CD4-positive, CD25-positive, alpha-beta regulatory T cell (primary cell): ENCODE measurements at regions not wholly inside any gene's neighbourhood (a gene's known extent, or its start where the extent isn't known, plus 50 kb on each side); places are given as distances from the start of the nearest gene placed in this dataset.

Experiments
- ATAC-seq, 2 donors: fragments of 150-1000 bp; cut with Tn5 transposase; one replicate each; pipeline ENCODE4 v1.10.0; 2021; ENCODE audit warnings: low read depth in 2 of 2, moderate number of reproducible peaks in 2 of 2, moderate library complexity in 1 of 2
- DNase-seq, 3 donors: peaks; one replicate each; pipeline versions ENCODE4 v3.0.0 to v3.0.0-alpha.2; 2012 to 2022; ENCODE audit warnings: mixed read lengths in 1 of 3
- H3K27ac ChIP-seq: one replicate; pipeline ENCODE4 v1.7.0; 2013; ENCODE audit warnings: mild to moderate bottlenecking, low read length; ENCODE audit not compliant: insufficient read depth, poor library complexity, severe bottlenecking
- H3K27me3 ChIP-seq: one replicate; pipeline ENCODE4 v1.7.0; 2013; ENCODE audit warnings: low read length; ENCODE audit not compliant: control insufficient read depth, insufficient read depth
- H3K36me3 ChIP-seq: one replicate; pipeline ENCODE4 v1.7.0; 2013; ENCODE audit warnings: mild to moderate bottlenecking, low read length, moderate library complexity; ENCODE audit not compliant: control insufficient read depth, insufficient read depth
- H3K4me1 ChIP-seq: 2 replicates; pipeline ENCODE4 v1.7.0; 2013; ENCODE audit warnings: mild to moderate bottlenecking, low read length; ENCODE audit not compliant: insufficient read depth, control insufficient read depth, poor library complexity, severe bottlenecking
- H3K4me3 ChIP-seq: one replicate; pipeline ENCODE4 v1.7.0; 2013; ENCODE audit warnings: low read depth, mild to moderate bottlenecking, low read length, moderate library complexity
- H3K9me3 ChIP-seq, 2 experiments: 1 replicate in 1 of 2; 2 replicates in 1 of 2; pipeline ENCODE4 v1.7.0; 2013; ENCODE audit warnings: low read length in 2 of 2, mild to moderate bottlenecking in 1 of 2, moderate library complexity in 1 of 2; ENCODE audit not compliant: control insufficient read depth in 2 of 2
- H3K27ac Mint-ChIP-seq, 3 donors: one replicate each; pipeline ENCODE4 v1.8.0; 2020 to 2022; ENCODE audit warnings: mild to moderate bottlenecking in 3 of 3, mixed read lengths in 3 of 3, moderate library complexity in 2 of 3
- H3K27me3 Mint-ChIP-seq: one replicate; pipeline ENCODE4 v1.8.0; 2022; ENCODE audit warnings: mild to moderate bottlenecking, mixed read lengths
- H3K36me3 Mint-ChIP-seq: one replicate; pipeline ENCODE4 v1.8.0; 2020; ENCODE audit warnings: mixed read lengths
- H3K4me1 Mint-ChIP-seq, 4 donors: one replicate each; pipeline ENCODE4 v1.8.0; 2020 to 2022; ENCODE audit warnings: mixed read lengths in 4 of 4, mild to moderate bottlenecking in 1 of 4
- H3K4me3 Mint-ChIP-seq, 4 donors: one replicate each; pipeline ENCODE4 v1.8.0; 2020 to 2022; ENCODE audit warnings: mild to moderate bottlenecking in 4 of 4, mixed read lengths in 4 of 4, moderate library complexity in 3 of 4
- H3K9me3 Mint-ChIP-seq, 7 donors: one replicate each; pipeline ENCODE4 v1.8.0; 2020 to 2022; ENCODE audit warnings: mixed read lengths in 7 of 7, mild to moderate bottlenecking in 3 of 7, moderate library complexity in 2 of 7

GRCh38 chr2:145666552-145666951 lies 1146.6 kb upstream of the ZEB2 start:
- no peaks in the 10 kb centered on the region for H3K27me3 ChIP-seq
- Mint-ChIP-seq H3K27me3 (no peaks in the 10 kb centered on the region), H3K27ac (no peak overlapping the region), H3K36me3 (no peaks in the 10 kb centered on the region), H3K4me1 (no peaks in the 10 kb centered on the region), H3K4me3 (no peak overlapping the region), H3K9me3 (peaks cover 0 to 8% (median 2%) of the 10 kb centered on the region in 7 donors)
- H3K9me3 ChIP-seq, result no peaks in the 10 kb centered on the region
- ATAC-seq, result no peak
- no peaks in the 10 kb centered on the region for H3K4me1 ChIP-seq
- H3K4me3 ChIP-seq, result no peak overlapping the region
- no peaks in the 10 kb centered on the region for H3K36me3 ChIP-seq
- H3K27ac ChIP-seq, result no peak overlapping the region
- no peak for DNase-seq

- Histone ChIP-seq H3K27me3 (no peaks in the 10 kb centered on the region), H3K27ac (no peak overlapping the region), H3K4me3 (no peak overlapping the region), H3K4me1 (no peaks in the 10 kb centered on the region), H3K36me3 (no peaks in the 10 kb centered on the region), H3K9me3 (no peaks in the 10 kb centered on the region)
- Mint-ChIP-seq H3K9me3 (peaks cover 0 to 6% (median 0%) of the 10 kb centered on the region in 7 donors), H3K4me1 (no peaks in the 10 kb centered on the region), H3K36me3 (no peaks in the 10 kb centered on the region), H3K27me3 (no peaks in the 10 kb centered on the region), H3K4me3 (no peak overlapping the region), H3K27ac (no peak overlapping the region)
- DNase-seq (no peak), ATAC-seq (no peak)
Measured at GRCh38 chr2:145657265-145657664, 1137.3 kb upstream of the ZEB2 start.

- H3K4me3 ChIP-seq, result no peak overlapping the region
- H3K27me3 ChIP-seq, result no peaks in the 10 kb centered on the region
- Mint-ChIP-seq H3K9me3 (peaks cover 0 to 7% (median 0%) of the 10 kb centered on the region in 7 donors), H3K27me3 (no peaks in the 10 kb centered on the region), H3K27ac (no peak overlapping the region), H3K36me3 (no peaks in the 10 kb centered on the region), H3K4me3 (no peak overlapping the region), H3K4me1 (no peaks in the 10 kb centered on the region)
- H3K36me3 ChIP-seq, result no peaks in the 10 kb centered on the region
- ATAC-seq, result no peak
- H3K4me1 ChIP-seq, result no peaks in the 10 kb centered on the region
- no peak overlapping the region for H3K27ac ChIP-seq
- H3K9me3 ChIP-seq, result no peaks in the 10 kb centered on the region
- DNase-seq, result no peak
Measured at GRCh38 chr2:145655165-145655765, 1135.3 kb upstream of the ZEB2 start.

GRCh38 chr2:145654746-145655145 lies 1134.8 kb upstream of the ZEB2 start:
- ATAC-seq (no peak), DNase-seq (no peak)
- H3K4me1 ChIP-seq, result no peaks in the 10 kb centered on the region
- Mint-ChIP-seq H3K4me1 (no peaks in the 10 kb centered on the region), H3K27me3 (no peaks in the 10 kb centered on the region), H3K9me3 (peaks cover 0 to 12% (median 0%) of the 10 kb centered on the region in 7 donors), H3K4me3 (no peak overlapping the region), H3K27ac (no peak overlapping the region), H3K36me3 (no peaks in the 10 kb centered on the region)
- no peak overlapping the region for H3K4me3 ChIP-seq
- no peaks in the 10 kb centered on the region for H3K27me3 ChIP-seq
- no peak overlapping the region for H3K27ac ChIP-seq
- no peaks in the 10 kb centered on the region for H3K36me3 ChIP-seq
- no peaks in the 10 kb centered on the region for H3K9me3 ChIP-seq

- ATAC-seq (no peak), DNase-seq (no peak)
- no peak overlapping the region for H3K27ac Mint-ChIP-seq
- H3K4me1 Mint-ChIP-seq, result no peaks in the 10 kb centered on the region
- H3K4me1 ChIP-seq, result no peaks in the 10 kb centered on the region
- H3K4me3 Mint-ChIP-seq, result no peak overlapping the region
- no peaks in the 10 kb centered on the region for H3K27me3 ChIP-seq
- peaks cover 0 to 12% (median 0%) of the 10 kb centered on the region in 7 donors for H3K9me3 Mint-ChIP-seq
- H3K4me3 ChIP-seq, result no peak overlapping the region
- H3K36me3 ChIP-seq, result no peaks in the 10 kb centered on the region
- no peak overlapping the region for H3K27ac ChIP-seq
- H3K27me3 Mint-ChIP-seq, result no peaks in the 10 kb centered on the region
- H3K9me3 ChIP-seq, result no peaks in the 10 kb centered on the region
- H3K36me3 Mint-ChIP-seq, result no peaks in the 10 kb centered on the region
Measured at GRCh38 chr2:145654156-145654555, 1134.2 kb upstream of the ZEB2 start.

- H3K27ac ChIP-seq, result no peak overlapping the region
- H3K27me3 Mint-ChIP-seq, result no peaks in the 10 kb centered on the region
- H3K4me1 ChIP-seq, result no peaks in the 10 kb centered on the region
- no peak overlapping the region for H3K4me3 ChIP-seq
- peaks cover 0 to 12% (median 0%) of the 10 kb centered on the region in 7 donors for H3K9me3 Mint-ChIP-seq
- no peak for ATAC-seq
- H3K27ac Mint-ChIP-seq, result no peak overlapping the region
- DNase-seq, result no peak
- no peaks in the 10 kb centered on the region for H3K4me1 Mint-ChIP-seq
- no peaks in the 10 kb centered on the region for H3K27me3 ChIP-seq
- H3K36me3 ChIP-seq, result no peaks in the 10 kb centered on the region
- no peaks in the 10 kb centered on the region for H3K9me3 ChIP-seq
- H3K36me3 Mint-ChIP-seq, result no peaks in the 10 kb centered on the region
- H3K4me3 Mint-ChIP-seq, result no peak overlapping the region
Measured at GRCh38 chr2:145653553-145653952, 1133.6 kb upstream of the ZEB2 start.

GRCh38 chr2:145652571-145653545 lies 1132.9 kb upstream of the ZEB2 start:
- Histone ChIP-seq H3K9me3 (no peaks in the 10 kb centered on the region), H3K36me3 (no peaks in the 10 kb centered on the region), H3K27ac (no peak overlapping the region), H3K4me1 (no peaks in the 10 kb centered on the region), H3K27me3 (no peaks in the 10 kb centered on the region), H3K4me3 (no peak overlapping the region)
- ATAC-seq (no peak), DNase-seq (no peak)
- Mint-ChIP-seq H3K36me3 (no peaks in the 10 kb centered on the region), H3K4me3 (no peak overlapping the region), H3K27ac (no peak overlapping the region), H3K9me3 (peaks cover 0 to 13% (median 0%) of the 10 kb centered on the region in 7 donors), H3K4me1 (no peaks in the 10 kb centered on the region), H3K27me3 (no peaks in the 10 kb centered on the region)
